HG02623 (cell line): ENCODE measurements at regions not wholly inside any gene's neighbourhood (a gene's known extent, or its start where the extent isn't known, plus 50 kb on each side); places are given as distances from the start of the nearest gene placed in this dataset.
"Not testable (repeated sequence)": the region's sequence is repeated elsewhere in the genome, so short reads cannot be mapped to it uniquely, and the experiment has no call there.

ENCODE experiments used
- ATAC-seq: cut with Tn5 transposase; IDR thresholded peaks from one replicate; pipeline ENCODE4 v1.9.1; 2021; ENCODE audit warnings: moderate library complexity; ENCODE audit not compliant: unreplicated experiment

- no peak for ATAC-seq
Measured at GRCh38 chr4:117545039-117545438, 459.7 kb upstream of the TRAM1L1 start.

DNA sequence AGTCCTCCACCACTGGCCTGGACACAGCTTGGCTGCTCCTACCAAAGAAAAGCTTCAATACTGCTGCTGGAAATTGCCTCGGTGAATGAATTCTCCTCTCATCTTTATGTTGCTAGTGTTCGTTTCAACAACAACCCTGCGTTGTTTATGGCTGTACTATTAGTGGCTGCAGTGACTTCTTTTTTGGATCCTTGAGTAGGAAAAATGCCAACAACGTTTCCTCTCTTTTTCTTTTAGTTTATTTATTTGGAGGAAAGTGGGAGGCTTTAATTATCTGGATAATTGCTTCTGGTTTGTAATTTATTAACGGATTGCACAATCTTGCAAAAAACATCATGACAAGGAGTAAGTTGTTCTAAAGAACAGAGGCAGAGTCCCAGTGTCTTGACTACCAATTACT, 464.1 kb upstream of the TRAM1L1 start:
- no peak for ATAC-seq

DNA sequence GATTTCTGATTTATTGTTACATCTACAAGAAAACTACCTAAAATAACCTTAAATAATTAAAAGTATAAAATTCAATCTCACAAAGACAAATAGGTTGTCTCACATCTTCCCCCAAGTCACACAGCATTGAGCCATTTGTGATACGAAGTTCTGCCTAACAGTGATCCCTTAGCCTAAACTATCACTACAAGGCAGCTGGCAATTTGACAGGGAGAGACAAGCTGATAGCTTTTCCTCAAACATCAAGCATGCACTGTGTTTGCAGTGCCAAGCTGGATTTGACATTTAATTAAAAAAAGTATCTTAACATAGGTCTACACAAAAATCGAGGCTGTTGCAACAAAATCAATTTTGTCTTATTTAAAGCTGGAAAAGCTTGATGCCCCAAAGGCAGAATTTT, 464.7 kb upstream of the TRAM1L1 start:
- ATAC-seq, result no peak

- ATAC-seq, result no peak
Measured at GRCh38 chr4:117560329-117560728, 474.0 kb upstream of the NDST3 start.

DNA sequence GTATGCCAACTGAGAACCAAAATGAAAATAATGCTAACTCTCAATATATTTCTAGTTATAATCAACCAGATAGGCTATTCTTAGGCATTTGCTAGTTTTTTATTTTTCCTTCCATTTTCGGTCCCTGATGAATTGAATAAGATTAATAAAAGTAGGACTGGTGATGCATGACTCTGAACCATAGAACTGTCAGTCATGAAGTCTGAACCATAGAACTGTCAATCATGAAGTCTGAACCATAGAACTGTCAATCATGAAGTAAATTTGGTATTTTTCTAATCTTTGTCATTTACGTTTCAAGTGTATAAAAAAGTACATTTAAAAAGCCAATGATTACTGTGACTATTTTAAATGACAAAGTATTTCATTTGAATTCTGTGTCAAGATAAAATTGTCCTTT, 460.2 kb upstream of the NDST3 start:
- no peak for ATAC-seq

DNA sequence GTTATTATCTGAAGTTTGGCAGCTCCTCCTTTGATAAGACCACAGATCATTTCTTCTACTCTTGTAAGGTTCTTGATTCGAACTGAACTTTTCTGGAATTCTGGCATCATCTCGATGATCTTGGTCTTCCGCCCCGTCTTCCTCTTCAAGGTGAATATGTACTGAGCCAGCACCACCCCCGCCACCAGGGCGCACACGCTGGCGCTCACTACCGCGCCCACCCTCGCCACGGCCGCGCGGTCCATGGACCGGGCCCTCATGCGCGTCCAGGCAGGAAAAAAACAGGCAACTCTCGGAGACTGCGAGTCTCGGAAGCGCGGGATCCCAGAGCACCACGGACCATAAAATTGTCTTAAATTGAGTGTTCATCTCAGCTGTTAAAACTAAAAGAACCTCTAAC, 458.4 kb upstream of the NDST3 start:
- no peak for ATAC-seq

DNA sequence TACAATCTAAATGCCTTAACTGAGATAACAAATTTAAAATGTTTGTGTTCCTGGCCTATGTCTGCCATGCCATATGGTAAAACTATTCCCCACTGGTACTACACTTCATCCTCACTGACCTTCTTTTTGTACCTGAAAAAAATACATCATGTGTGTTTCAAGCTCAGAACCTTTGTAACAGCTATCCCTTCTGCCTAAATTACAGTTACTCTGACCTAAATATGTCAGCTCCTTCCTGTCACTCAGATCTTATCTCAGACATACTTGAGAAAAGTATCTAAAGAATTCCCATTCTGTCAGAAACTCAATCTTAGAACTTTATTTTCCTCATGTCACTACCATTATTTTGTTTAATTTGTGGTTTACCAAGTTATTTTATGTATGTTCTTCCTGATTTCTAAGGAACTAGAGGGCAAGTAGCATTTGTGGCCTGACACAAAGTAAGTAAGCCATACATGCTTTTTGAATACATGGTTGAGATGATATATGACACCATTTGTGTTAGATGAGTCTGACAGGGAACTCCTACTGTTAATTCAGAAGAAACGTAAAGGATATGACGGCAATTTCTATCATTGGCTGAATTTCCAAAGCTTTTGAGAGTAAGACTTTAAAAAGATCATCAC, 456.5 kb upstream of the NDST3 start:
- ATAC-seq, result no peak

DNA sequence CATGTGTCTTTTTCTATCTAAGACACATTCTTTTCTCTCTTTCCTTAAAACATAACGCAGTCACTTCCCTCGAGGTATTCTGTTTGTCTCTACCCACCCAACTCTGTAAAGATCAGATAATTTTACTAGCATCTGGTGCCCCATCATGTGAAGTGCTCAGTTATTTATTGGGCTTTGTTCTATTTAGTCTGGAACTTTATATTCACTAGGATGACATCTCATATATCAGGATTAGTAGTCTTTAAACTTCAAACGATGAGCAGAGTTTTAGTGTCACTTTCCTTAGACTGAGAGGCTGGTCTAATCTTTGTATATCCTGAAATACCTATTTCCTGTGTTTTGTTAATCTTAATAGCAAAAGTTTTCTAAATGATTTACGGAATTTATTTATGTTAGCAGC, 445.5 kb upstream of the NDST3 start:
- no peak for ATAC-seq

GRCh38 chr4:117596917-117597480, 437.3 kb upstream of the NDST3 start:
- no peak for ATAC-seq

DNA sequence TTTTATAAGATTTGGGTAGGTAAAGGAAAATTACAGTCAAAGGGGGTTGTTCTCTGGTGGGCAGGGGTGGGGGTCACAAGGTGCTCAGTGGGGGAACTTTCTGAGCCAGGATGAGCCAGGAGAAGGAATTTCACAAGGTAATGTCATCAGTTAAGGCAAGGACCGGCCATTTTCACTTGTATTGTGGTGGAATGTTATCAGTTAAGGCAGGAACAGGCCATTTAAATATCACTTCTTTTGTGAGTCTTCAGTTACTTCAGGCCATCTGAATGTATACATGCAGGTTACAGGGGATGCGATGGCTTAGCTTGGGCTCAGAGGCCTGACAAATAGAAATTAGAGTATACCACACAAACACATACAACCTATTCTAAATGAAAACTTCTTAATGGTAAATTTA, 434.9 kb upstream of the NDST3 start:
- not testable (repeated sequence) for ATAC-seq

DNA sequence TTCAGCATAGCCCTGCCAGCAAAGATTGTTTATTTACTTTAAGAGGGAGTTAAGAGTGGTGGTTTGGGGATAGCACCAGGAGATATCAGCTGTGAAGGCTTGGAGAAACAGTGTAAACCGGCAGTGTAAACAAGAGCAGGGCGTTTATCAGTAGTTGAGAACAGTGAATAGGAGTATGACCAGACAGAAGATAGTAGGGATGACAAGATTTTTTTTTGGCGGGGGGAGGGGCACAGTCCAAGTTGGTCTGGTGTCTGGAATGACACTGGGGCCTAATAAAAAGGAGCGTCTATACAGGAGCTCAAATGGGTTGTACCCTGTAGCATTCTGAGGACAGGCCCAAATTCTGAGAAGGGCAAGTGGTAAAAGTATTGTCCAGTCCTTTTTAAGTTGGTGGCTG, 433.4 kb upstream of the NDST3 start:
- not testable (repeated sequence) for ATAC-seq

DNA sequence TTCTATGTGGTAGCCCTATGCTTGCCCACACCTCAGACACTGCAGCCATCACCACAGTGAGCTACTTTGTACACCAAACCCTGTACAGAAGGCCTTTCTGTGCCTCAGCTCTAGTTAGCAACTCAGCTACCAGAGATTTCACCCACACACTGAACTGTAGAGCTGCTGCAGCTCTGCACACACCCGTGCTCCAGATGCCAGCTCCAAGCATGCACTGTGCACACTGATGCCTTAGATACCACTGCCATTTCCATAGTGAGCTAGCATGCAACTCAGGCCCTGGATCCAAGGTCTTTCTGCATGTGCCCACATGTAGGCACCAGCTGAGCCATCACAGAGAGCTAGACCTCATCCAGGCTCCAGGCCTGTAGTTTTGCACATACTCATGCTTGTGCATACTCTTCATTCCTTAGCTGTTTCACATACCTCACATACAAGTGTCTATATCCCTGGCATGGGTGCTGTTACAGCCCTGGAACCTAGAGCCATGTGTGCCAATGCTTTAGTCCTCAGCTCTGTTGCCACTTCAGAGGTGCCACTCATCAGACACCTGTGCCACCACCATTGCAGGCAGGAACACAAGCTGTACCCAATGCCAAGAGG, 423.5 kb upstream of the NDST3 start:
- no peak for ATAC-seq

GRCh38 chr4:117621673-117622072, 412.6 kb upstream of the NDST3 start:
- no peak for ATAC-seq

- no peak for ATAC-seq
Measured at GRCh38 chr4:117623326-117623725, 411.0 kb upstream of the NDST3 start.

- no peak for ATAC-seq
Measured at GRCh38 chr4:117626664-117627063, 407.6 kb upstream of the NDST3 start.

GRCh38 chr4:117634716-117635115, 399.6 kb upstream of the NDST3 start:
- ATAC-seq, result no peak

DNA sequence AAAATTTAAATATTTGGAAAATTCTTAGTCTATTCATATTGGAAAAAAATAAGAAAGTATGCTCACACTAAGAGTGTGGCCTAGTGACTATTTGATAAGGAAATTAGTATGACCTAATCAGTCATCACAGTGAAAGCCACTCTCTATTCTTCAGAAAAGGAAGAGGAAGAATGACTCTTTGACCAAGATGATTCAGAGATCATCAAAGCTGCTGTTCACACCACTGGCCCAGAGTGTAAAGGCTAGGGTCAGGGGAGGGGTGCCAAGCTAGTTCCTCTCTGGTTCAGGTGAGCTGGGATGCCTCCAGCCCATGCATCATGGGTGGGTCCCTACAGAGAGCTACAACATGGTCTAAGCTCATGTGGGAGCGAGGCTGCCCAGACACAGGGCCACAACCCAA, 396.9 kb upstream of the NDST3 start:
- no peak for ATAC-seq

DNA sequence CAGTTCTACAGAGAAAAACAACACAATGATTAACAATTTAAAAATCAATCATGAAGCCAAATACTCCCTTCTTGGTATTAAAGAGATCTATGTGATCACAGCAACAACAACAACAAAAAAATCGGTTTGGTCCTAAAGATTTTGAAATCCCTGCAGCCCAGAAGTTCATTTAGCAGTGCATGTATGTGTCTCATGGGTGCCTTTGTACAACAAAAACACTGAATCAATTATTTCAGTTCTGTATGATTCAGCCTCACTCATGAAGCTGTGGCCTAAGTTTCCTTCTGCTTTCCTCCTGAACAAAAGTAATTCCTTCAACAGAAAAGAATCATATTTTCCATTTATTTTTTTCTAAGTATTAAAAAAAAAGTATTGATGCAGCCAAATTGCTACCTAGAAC, 393.4 kb upstream of the NDST3 start:
- ATAC-seq, result no peak

- ATAC-seq, result no peak
Measured at GRCh38 chr4:117641519-117641918, 392.8 kb upstream of the NDST3 start.

GRCh38 chr4:117654079-117654478, 380.2 kb upstream of the NDST3 start:
- ATAC-seq, result no peak

GRCh38 chr4:117660668-117661067, 373.6 kb upstream of the NDST3 start:
- ATAC-seq, result no peak

GRCh38 chr4:117661091-117662072, 372.9 kb upstream of the NDST3 start:
- ATAC-seq, result no peak
